GM10266 (cell line): ENCODE measurements at regions not wholly inside any gene's neighbourhood (a gene's known extent, or its start where the extent isn't known, plus 50 kb on each side); places are given as distances from the start of the nearest gene placed in this dataset.
"Not testable (repeated sequence)": the region's sequence is repeated elsewhere in the genome, so short reads cannot be mapped to it uniquely, and the experiment has no call there.

ENCODE experiments used
- DNase-seq: peaks from one replicate; pipeline ENCODE4 v3.0.0; 2012; ENCODE audit errors: extremely low spot score
- TF ChIP-seq, protein P1 (sequence below): IDR thresholded peaks from 2 replicates; pipeline ENCODE4 v1.5.1; 2012; ENCODE audit warnings: mild to moderate bottlenecking, low read depth; ENCODE audit not compliant: control insufficient read depth, insufficient read depth; ENCODE audit errors: missing control alignments

DNA sequence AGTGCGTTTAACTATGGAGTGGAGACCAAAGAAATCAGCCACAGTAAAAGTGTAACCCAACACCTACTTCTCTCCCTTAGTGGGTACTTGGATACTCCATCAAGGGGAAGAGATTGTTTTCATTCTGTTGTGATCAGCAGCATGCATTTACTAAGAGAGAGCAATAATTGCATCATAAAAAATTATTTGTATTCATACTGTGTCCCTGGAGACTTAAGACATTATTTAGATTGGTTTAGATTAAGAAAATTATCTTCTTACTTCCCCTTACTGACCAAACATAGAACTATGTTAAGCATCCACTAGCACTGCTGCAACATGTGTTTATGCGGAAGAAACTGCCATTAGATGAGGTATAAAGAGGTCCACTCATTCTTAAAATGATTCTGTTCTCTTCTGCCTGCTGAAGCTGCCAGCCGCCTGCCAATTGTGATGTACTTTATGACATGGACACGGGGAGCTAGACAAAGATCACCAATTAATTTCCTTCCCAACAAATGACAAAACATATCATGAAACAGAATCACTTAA lies 738.5 kb downstream of the DIAPH3 start:
- TF ChIP-seq, protein P1, sequence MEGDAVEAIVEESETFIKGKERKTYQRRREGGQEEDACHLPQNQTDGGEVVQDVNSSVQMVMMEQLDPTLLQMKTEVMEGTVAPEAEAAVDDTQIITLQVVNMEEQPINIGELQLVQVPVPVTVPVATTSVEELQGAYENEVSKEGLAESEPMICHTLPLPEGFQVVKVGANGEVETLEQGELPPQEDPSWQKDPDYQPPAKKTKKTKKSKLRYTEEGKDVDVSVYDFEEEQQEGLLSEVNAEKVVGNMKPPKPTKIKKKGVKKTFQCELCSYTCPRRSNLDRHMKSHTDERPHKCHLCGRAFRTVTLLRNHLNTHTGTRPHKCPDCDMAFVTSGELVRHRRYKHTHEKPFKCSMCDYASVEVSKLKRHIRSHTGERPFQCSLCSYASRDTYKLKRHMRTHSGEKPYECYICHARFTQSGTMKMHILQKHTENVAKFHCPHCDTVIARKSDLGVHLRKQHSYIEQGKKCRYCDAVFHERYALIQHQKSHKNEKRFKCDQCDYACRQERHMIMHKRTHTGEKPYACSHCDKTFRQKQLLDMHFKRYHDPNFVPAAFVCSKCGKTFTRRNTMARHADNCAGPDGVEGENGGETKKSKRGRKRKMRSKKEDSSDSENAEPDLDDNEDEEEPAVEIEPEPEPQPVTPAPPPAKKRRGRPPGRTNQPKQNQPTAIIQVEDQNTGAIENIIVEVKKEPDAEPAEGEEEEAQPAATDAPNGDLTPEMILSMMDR, result no peak
- no peak for DNase-seq

DNA sequence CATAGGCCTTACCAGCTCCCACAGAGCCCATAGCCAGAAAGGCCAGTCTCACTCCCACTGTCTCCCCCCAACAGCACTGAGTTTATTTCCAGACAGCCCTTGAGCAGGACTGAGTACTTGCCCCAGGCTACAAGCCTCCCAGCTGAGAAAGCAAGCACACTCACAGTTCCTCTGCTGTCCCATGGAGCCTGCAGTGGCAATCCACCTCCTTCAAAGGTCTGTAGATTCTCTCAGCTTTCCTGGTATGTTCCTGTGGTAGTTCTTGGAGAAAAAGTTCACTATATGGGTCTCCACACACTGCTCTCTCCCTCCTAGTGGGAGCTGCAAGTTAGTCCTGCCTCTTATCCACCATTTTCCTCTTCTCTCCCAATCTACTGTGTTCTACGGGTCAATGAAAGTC lies 728.7 kb downstream of the DIAPH3 start:
- TF ChIP-seq, protein P1, result no peak
- DNase-seq, result no peak

DNA sequence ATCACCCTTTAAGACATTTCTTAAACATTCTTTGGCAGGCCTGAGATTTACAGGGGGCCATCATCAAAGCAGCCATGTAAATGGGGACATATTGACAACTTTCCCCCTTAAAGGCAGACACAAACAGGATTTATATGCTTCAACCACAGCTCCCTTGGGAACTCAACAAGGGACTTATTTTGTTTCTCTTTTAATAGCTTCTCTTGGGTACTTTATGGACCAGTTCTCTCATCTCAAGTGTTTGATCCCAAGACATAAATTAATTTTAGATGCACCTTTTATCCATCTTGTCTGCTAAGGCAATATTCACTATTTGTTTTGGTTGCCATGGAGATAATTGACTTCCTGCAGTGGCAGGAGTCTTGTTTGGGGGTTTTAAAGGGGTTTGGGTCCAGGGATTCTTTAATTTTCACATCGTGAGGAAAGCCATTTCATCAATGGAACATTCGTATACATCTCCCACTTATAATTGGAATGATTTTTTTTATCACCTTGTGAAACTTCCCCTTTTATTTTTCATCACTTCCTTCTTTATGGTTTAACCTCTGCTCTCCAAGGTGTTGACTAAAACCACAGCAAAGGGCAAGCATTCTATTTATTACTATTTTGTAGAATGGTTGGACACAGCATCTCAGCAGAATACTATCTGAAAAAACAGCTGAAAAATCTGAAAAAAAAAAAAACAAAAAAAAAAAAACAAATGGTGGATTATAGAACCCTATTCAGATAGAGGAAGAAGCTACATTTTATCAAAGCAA lies 726.0 kb downstream of the DIAPH3 start:
- TF ChIP-seq, protein P1, result no peak
- no peak for DNase-seq

DNA sequence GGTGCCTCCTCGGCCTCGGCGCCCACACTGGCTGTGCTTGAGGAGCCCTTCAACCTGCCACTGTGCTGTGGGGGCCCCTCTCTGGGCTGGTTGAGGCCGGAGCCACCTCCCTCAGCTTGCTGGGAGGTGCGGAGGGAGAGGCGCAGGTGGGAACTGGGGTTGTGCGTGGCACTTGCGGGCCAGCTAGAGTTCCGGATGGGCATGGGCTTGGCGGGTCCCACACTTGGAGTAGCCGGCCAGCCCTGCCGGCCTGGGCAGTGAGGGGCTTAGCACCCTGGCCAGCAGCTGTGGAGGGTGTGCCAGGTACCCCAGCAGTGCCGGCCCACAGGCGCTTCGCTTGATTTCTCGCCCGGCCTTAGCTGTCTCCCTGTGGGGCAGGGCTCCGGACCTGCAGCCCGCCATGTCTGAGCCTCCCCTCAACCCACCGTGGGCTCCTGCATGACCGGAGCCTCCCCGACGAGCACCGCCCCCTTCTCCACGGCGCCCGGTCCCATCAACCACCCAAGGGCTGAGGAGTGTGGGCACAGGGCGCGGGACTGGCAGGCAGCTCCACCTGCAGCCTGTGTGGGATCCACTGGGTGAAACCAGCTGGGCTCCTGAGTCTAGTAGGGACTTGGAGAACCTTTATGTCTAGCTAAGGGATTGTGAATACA lies 723.8 kb downstream of the DIAPH3 start:
- TF ChIP-seq, protein P1, result no peak
- no peak for DNase-seq

DNA sequence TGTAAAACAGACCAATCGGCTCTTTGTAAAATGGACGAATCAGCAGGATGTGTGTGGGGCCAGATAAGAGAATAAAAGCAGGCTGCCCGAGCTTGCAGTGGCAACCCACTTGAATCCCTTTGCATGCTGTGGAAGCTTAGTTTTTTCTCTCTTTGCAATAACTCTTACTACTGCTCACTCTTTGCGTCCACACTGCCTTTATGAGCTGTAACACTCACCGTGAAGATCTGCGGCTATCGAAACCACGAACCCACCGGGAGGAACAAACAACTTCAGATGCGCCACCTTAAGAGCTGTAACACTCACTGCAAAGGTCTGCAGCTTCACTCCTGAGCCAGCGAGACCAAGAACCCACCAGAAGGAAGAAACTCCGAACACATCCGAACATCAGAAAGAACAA lies 722.7 kb downstream of the DIAPH3 start:
- DNase-seq, result not testable (repeated sequence)

DNA sequence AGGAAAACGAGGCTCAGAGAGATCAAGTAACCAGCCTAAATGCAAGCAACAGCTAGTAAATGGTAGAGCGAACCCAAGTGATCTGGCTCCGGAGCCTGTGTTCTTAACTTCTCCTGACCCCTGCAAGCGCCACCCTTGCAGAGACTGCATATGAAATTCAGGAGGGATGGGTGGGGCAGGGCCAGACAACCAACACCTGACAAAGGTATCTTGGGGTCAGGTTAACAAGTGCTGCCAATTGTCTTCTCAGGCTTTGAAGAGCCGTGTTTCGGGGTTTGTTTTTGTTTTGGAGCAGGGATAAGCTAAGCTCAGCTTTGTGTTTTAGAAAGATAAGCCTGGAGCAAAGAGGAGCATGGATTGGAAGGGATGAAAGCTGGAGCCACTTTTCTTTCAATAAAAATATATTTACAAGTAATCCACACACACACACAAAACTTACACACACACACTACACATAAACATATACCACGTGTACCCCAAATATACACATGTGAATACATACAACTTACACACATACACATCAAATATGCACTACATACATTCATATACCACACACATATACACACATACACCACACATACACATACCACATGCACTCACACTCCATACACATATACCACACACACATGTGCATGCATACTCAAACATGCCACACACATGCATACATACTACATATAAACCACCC lies 722.0 kb downstream of the DIAPH3 start:
- TF ChIP-seq, protein P1, result no peak

DNA sequence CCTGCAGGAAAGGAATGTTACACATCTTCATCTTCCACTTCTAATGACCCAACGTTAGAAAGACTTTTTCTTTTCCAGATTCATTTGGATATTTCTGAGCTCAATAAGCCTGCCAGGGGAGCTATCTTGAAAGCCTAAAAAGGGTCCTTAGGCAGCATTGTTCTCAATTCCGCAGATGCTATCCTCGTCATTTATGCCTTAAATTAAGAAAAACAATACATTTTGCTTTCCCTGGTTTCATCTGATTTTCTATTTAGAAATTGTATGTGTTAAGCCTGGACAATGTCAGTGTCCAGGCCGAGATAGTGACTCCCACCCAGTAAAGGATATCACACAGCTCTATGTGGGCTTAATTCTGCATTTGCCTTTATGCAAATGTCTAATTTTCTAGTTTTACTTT lies 721.3 kb downstream of the DIAPH3 start:
- TF ChIP-seq, protein P1, result no peak
- DNase-seq, result no peak

More for the DNA sequence above, 722.0 kb downstream of the DIAPH3 start:
- no peak for DNase-seq
